ENCODE measurements at regions not wholly inside any gene's neighbourhood (a gene's known extent, or its start where the extent isn't known, plus 50 kb on each side); places are given as distances from the start of the nearest gene placed in this dataset.

DNA sequence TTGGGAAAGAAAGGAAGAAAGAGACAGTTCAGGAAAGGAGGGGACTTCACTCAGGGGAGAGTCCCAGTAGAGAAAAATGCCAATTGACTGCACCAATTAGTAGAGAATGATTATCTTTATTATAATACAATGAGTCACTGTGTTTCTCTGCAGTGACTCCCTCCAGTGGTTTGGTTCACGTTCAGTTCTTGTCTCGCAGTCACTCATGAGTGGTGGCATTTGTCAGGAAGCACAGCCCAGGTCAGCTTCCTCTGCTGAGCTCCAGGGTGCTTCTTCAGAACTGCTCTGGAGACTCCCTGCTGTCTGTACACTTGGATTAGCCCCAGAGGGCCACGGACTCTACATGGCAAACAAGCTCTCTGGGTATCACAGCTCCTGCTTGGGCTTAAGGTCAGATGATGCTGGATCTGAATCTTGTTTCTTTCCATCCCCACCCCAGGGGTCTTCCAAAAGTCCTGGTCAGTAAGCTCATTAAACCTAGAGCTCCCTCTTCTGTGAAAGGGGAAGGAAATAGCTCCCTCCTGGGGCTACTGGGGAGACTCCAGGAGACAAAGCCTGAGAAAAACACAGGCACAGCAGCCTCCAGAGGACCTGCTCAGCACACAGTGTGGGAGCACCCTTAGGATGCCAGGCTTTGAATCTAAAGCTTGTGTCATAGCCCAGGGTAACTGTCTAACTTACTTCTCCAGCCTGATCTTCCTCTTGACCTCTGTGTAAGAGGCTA, 619.0 kb downstream of the AJAP1 start:
- H3K79me2 ChIP-seq (ENCODE audit: control insufficient read depth, insufficient read depth, low read length) = no peaks in the 10 kb centered on the region
- DNase-seq (no peak), ATAC-seq (ENCODE audit: low read depth) (no peak)
- TF ChIP-seq EZH2 (IDR thresholded peaks at IDR 0.05; ENCODE audit: borderline replicate concordance, insufficient read depth, low read depth, low read length, poor library complexity, severe bottlenecking) = no peak
- TF ChIP-seq, protein P1, sequence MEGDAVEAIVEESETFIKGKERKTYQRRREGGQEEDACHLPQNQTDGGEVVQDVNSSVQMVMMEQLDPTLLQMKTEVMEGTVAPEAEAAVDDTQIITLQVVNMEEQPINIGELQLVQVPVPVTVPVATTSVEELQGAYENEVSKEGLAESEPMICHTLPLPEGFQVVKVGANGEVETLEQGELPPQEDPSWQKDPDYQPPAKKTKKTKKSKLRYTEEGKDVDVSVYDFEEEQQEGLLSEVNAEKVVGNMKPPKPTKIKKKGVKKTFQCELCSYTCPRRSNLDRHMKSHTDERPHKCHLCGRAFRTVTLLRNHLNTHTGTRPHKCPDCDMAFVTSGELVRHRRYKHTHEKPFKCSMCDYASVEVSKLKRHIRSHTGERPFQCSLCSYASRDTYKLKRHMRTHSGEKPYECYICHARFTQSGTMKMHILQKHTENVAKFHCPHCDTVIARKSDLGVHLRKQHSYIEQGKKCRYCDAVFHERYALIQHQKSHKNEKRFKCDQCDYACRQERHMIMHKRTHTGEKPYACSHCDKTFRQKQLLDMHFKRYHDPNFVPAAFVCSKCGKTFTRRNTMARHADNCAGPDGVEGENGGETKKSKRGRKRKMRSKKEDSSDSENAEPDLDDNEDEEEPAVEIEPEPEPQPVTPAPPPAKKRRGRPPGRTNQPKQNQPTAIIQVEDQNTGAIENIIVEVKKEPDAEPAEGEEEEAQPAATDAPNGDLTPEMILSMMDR (IDR thresholded peaks at IDR 0.05) = no peak
- no peaks in the 10 kb centered on the region for H4K20me1 ChIP-seq (ENCODE audit: control insufficient read depth, insufficient read depth, low read length, poor library complexity, severe bottlenecking)
- no peak overlapping the region for H3K27ac ChIP-seq (ENCODE audit: low read length in 2 of 2)
- Mint-ChIP-seq H3K27ac (no peak overlapping the region), H3K4me3 (no peak overlapping the region), H3K4me1 (no peaks in the 10 kb centered on the region), H3K9me3 (ENCODE audit: insufficient read depth) (peaks cover 4% of the 10 kb centered on the region), H3K27me3 (no peaks in the 10 kb centered on the region)
- H2AFZ ChIP-seq (ENCODE audit: insufficient read depth, low read depth, low read length, poor library complexity, severe bottlenecking) = no peak overlapping the region
- H3K36me3 ChIP-seq (replicated peaks in 1 of 2; ENCODE audit: control extremely low read depth in 1 of 2, control insufficient read depth in 1 of 2, extremely low read depth in 1 of 2, insufficient read depth in 2 of 2, low read length in 1 of 2) = no peaks in the 10 kb centered on the region
- H3K4me1 ChIP-seq (ENCODE audit: control insufficient read depth in 2 of 2, insufficient read depth in 2 of 2, low read length in 2 of 2) = no peaks in the 10 kb centered on the region
- H3K9ac ChIP-seq (ENCODE audit: low read length) = no peak overlapping the region
- H3K4me2 ChIP-seq (replicated peaks; ENCODE audit: low read depth, low read length, poor library complexity, severe bottlenecking) = no peak overlapping the region
- intact Hi-C loops (cut with micrococcal nuclease) = no loop called here
- H3K27me3 ChIP-seq (replicated peaks in 1 of 4; ENCODE audit: control extremely low read depth in 1 of 4, control insufficient read depth in 3 of 4, insufficient read depth in 4 of 4, low read length in 3 of 4) = peaks cover 0 to 2% (median 0%) of the 10 kb centered on the region in 4 experiments
- no peak overlapping the region for H3K4me3 ChIP-seq (ENCODE audit: control extremely low read depth in 1 of 5, extremely low read depth in 1 of 5, insufficient read depth in 1 of 5, low read depth in 2 of 5, low read length in 4 of 5)
- peaks cover 0 to 21% (median 0%) of the 10 kb centered on the region in 3 donors for H3K9me3 ChIP-seq (ENCODE audit: control extremely low read depth in 1 of 3, control insufficient read depth in 2 of 3, insufficient read depth in 1 of 3, low read length in 2 of 3)
- ChIA-PET POLR2A (no interaction called here), CTCF (no interaction called here)
- WGBS (ENCODE audit: insufficient coverage) = 0% methylated on average over 2 of the region's 3 CpGs

DNA sequence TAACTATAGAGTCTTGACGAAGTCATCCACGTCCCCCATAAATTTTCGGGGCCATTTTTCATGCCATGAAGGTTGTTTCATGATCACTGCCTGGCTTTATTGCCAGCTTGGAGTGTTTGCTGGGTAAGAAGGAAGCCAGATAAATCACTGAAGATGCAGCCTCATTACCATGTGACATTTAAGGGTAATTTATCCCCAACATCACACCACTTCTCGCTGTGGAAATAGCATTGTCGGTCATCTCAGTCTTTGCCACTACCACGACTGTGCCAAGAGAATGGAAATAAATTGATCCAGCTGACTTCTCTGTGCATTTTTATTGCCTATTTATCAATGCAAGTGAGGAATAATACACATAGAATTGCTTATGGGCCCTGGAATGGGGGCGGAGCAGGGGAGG, 617.9 kb downstream of the AJAP1 start:
- Mint-ChIP-seq H3K27me3 (no peaks in the 10 kb centered on the region), H3K4me3 (no peak overlapping the region), H3K27ac (no peak overlapping the region), H3K4me1 (no peaks in the 10 kb centered on the region), H3K9me3 (ENCODE audit: insufficient read depth) (peaks cover 5% of the 10 kb centered on the region)
- no peak overlapping the region for H3K27ac ChIP-seq (ENCODE audit: low read length in 2 of 2)
- H3K4me1 ChIP-seq (ENCODE audit: control insufficient read depth in 2 of 2, insufficient read depth in 2 of 2, low read length in 2 of 2) = no peaks in the 10 kb centered on the region
- TF ChIP-seq EZH2 (IDR thresholded peaks at IDR 0.05; ENCODE audit: borderline replicate concordance, insufficient read depth, low read depth, low read length, poor library complexity, severe bottlenecking) = no peak
- TF ChIP-seq, protein P1 (IDR thresholded peaks at IDR 0.05) = no peak
- no peak overlapping the region for H2AFZ ChIP-seq (ENCODE audit: insufficient read depth, low read depth, low read length, poor library complexity, severe bottlenecking)
- H3K36me3 ChIP-seq (replicated peaks in 1 of 2; ENCODE audit: control extremely low read depth in 1 of 2, control insufficient read depth in 1 of 2, extremely low read depth in 1 of 2, insufficient read depth in 2 of 2, low read length in 1 of 2) = no peaks in the 10 kb centered on the region
- H3K27me3 ChIP-seq (replicated peaks in 1 of 4; ENCODE audit: control extremely low read depth in 1 of 4, control insufficient read depth in 3 of 4, insufficient read depth in 4 of 4, low read length in 3 of 4) = peaks cover 0 to 2% (median 0%) of the 10 kb centered on the region in 4 experiments
- peaks cover 0 to 25% (median 0%) of the 10 kb centered on the region in 3 donors for H3K9me3 ChIP-seq (ENCODE audit: control extremely low read depth in 1 of 3, control insufficient read depth in 2 of 3, insufficient read depth in 1 of 3, low read length in 2 of 3)
- no peak for ATAC-seq (ENCODE audit: low read depth)
- H3K79me2 ChIP-seq (ENCODE audit: control insufficient read depth, insufficient read depth, low read length) = no peaks in the 10 kb centered on the region
- H4K20me1 ChIP-seq (ENCODE audit: control insufficient read depth, insufficient read depth, low read length, poor library complexity, severe bottlenecking) = no peaks in the 10 kb centered on the region
- intact Hi-C loops (cut with micrococcal nuclease) = no loop called here
- H3K9ac ChIP-seq (ENCODE audit: low read length) = no peak overlapping the region
- 62% methylated on average over 2 of the region's 7 CpGs for WGBS (ENCODE audit: insufficient coverage)
- H3K4me2 ChIP-seq (replicated peaks; ENCODE audit: low read depth, low read length, poor library complexity, severe bottlenecking) = no peak overlapping the region
- H3K4me3 ChIP-seq (ENCODE audit: control extremely low read depth in 1 of 5, extremely low read depth in 1 of 5, insufficient read depth in 1 of 5, low read depth in 2 of 5, low read length in 4 of 5) = no peak overlapping the region
- POLR2A ChIA-PET = no interaction called here
- CTCF ChIA-PET = no interaction called here
- DNase-seq = no peak
